ENCODE measurements at regions not wholly inside any gene's neighbourhood (a gene's known extent, or its start where the extent isn't known, plus 50 kb on each side); places are given as distances from the start of the nearest gene placed in this dataset.

- Histone ChIP-seq H3K9ac (ENCODE audit: insufficient read depth in 1 of 2, low read length in 2 of 2) (no peak overlapping the region), H3K4me1 (ENCODE audit: control insufficient read depth in 5 of 5, insufficient read depth in 5 of 5, low read length in 5 of 5) (no peaks in the 10 kb centered on the region), H3K27me3 (ENCODE audit: control insufficient read depth in 3 of 3, insufficient read depth in 3 of 3, low read length in 2 of 3) (no peaks in the 10 kb centered on the region), H3K4me3 (no peak overlapping the region), H3K36me3 (ENCODE audit: control insufficient read depth in 4 of 4, insufficient read depth in 4 of 4, low read length in 4 of 4) (no peaks in the 10 kb centered on the region), H3K9me3 (ENCODE audit: control insufficient read depth in 4 of 4, insufficient read depth in 3 of 4, low read length in 3 of 4) (peaks cover 0 to 6% (median 0%) of the 10 kb centered on the region in 4 donors), H3K27ac (ENCODE audit: low read depth in 1 of 2, low read length in 1 of 2) (no peak overlapping the region)
- 98 to 100% methylated on average over 1 of the region's 1 CpG for WGBS, 2 donors
- ATAC-seq (ENCODE audit: insufficient read depth, low FRiP score) = no peak
- no peak for DNase-seq
- no peak for TF ChIP-seq CTCF (IDR thresholded peaks at IDR 0.05; ENCODE audit: control extremely low read depth, extremely low read depth)
Observed at GRCh38 chr12:115430636-115431035, 746.7 kb upstream of the TBX3 start.

- Histone ChIP-seq H3K9me3 (ENCODE audit: control insufficient read depth in 4 of 4, insufficient read depth in 3 of 4, low read length in 3 of 4) (peaks cover 0 to 3% (median 0%) of the 10 kb centered on the region in 4 donors), H3K4me1 (ENCODE audit: control insufficient read depth in 5 of 5, insufficient read depth in 5 of 5, low read length in 5 of 5) (peaks cover 0 to 17% (median 0%) of the 10 kb centered on the region in 5 donors), H3K27ac (ENCODE audit: low read depth in 1 of 2, low read length in 1 of 2) (no peak overlapping the region), H3K9ac (ENCODE audit: insufficient read depth in 1 of 2, low read length in 2 of 2) (no peak overlapping the region), H3K4me3 (no peak overlapping the region), H3K36me3 (ENCODE audit: control insufficient read depth in 4 of 4, insufficient read depth in 4 of 4, low read length in 4 of 4) (no peaks in the 10 kb centered on the region), H3K27me3 (ENCODE audit: control insufficient read depth in 3 of 3, insufficient read depth in 3 of 3, low read length in 2 of 3) (no peaks in the 10 kb centered on the region)
- no peak for DNase-seq
- ATAC-seq (ENCODE audit: insufficient read depth, low FRiP score) = no peak
- TF ChIP-seq CTCF (IDR thresholded peaks at IDR 0.05; ENCODE audit: control extremely low read depth, extremely low read depth) = no peak
Observed at GRCh38 chr12:115426732-115427131, 742.8 kb upstream of the TBX3 start.

- no peak overlapping the region for H3K9ac ChIP-seq (ENCODE audit: insufficient read depth in 1 of 2, low read length in 2 of 2)
- TF ChIP-seq CTCF (IDR thresholded peaks at IDR 0.05; ENCODE audit: control extremely low read depth, extremely low read depth) = no peak
- WGBS, 2 donors = 81 to 92% methylated on average over 1 of the region's 1 CpG
Observed at GRCh38 chr12:115424003-115424402, 740.0 kb upstream of the TBX3 start.

GRCh38 chr12:115423546-115423987, 739.6 kb upstream of the TBX3 start:
- Histone ChIP-seq H3K4me3 (no peak overlapping the region), H3K36me3 (ENCODE audit: control insufficient read depth in 4 of 4, insufficient read depth in 4 of 4, low read length in 4 of 4) (no peaks in the 10 kb centered on the region), H3K9me3 (ENCODE audit: control insufficient read depth in 4 of 4, insufficient read depth in 3 of 4, low read length in 3 of 4) (no peaks in the 10 kb centered on the region), H3K9ac (ENCODE audit: insufficient read depth in 1 of 2, low read length in 2 of 2) (no peak overlapping the region), H3K27me3 (ENCODE audit: control insufficient read depth in 3 of 3, insufficient read depth in 3 of 3, low read length in 2 of 3) (no peaks in the 10 kb centered on the region), H3K27ac (ENCODE audit: low read depth in 1 of 2, low read length in 1 of 2) (no peak overlapping the region), H3K4me1 (ENCODE audit: control insufficient read depth in 5 of 5, insufficient read depth in 5 of 5, low read length in 5 of 5) (peaks cover 0 to 17% (median 0%) of the 10 kb centered on the region in 5 donors)
- 41 to 45% methylated on average over 5 of the region's 5 CpGs for WGBS, 2 donors
- ATAC-seq (ENCODE audit: insufficient read depth, low FRiP score) (no peak), DNase-seq (peak; percentile 36 to 84 (median 68))
- no peak for TF ChIP-seq CTCF (IDR thresholded peaks at IDR 0.05; ENCODE audit: control extremely low read depth, extremely low read depth)

More at GRCh38 chr12:115424003-115424402, 740.0 kb upstream of the TBX3 start:
- H3K27ac ChIP-seq (ENCODE audit: low read depth in 1 of 2, low read length in 1 of 2) = no peak overlapping the region
- no peaks in the 10 kb centered on the region for H3K36me3 ChIP-seq (ENCODE audit: control insufficient read depth in 4 of 4, insufficient read depth in 4 of 4, low read length in 4 of 4)
- ATAC-seq (ENCODE audit: insufficient read depth, low FRiP score) = no peak
- no peaks in the 10 kb centered on the region for H3K27me3 ChIP-seq (ENCODE audit: control insufficient read depth in 3 of 3, insufficient read depth in 3 of 3, low read length in 2 of 3)
- peak in 2 of 3 donors; percentile 17 for DNase-seq
- no peaks in the 10 kb centered on the region for H3K9me3 ChIP-seq (ENCODE audit: control insufficient read depth in 4 of 4, insufficient read depth in 3 of 4, low read length in 3 of 4)
- H3K4me3 ChIP-seq = no peak overlapping the region
- H3K4me1 ChIP-seq (ENCODE audit: control insufficient read depth in 5 of 5, insufficient read depth in 5 of 5, low read length in 5 of 5) = peaks cover 0 to 17% (median 0%) of the 10 kb centered on the region in 5 donors
